ENCODE measurements at regions not wholly inside any gene's neighbourhood (a gene's known extent, or its start where the extent isn't known, plus 50 kb on each side); places are given as distances from the start of the nearest gene placed in this dataset.

- DNase-seq (ENCODE audit: low read depth in 1 of 2, low spot score in 1 of 2) (no peak), ATAC-seq (no peak), FAIRE-seq (no peak)
- CTCF ChIA-PET, result no interaction called here
- no peaks in the 10 kb centered on the region for H3K9me3 ChIP-seq
- POLR2A ChIA-PET, result no interaction called here
- no peak overlapping the region for H3K27ac ChIP-seq
- no peaks in the 10 kb centered on the region for H3K4me1 ChIP-seq
- 31% methylated on average over 4 of the region's 4 CpGs for WGBS (ENCODE audit: missing lambda C conversion rate)
- H3K4me3 ChIP-seq, result no peak overlapping the region
- H3K4me2 ChIP-seq, result no peak overlapping the region
- TF ChIP-seq NPAS2 (CRISPR knock-in tag; IDR thresholded peaks at IDR 0.05; ENCODE audit: borderline replicate concordance) (no peak), TP53 (CRISPR knock-in tag; IDR thresholded peaks at IDR 0.05) (no peak), RNF2 (IDR thresholded peaks at IDR 0.05; ENCODE audit: borderline replicate concordance, low read depth) (no peak), HOXA7 (CRISPR knock-in tag; IDR thresholded peaks at IDR 0.05) (no peak), CTCF (IDR thresholded peaks at IDR 0.05) (no peak), HMGXB4 (CRISPR knock-in tag; IDR thresholded peaks at IDR 0.05; ENCODE audit: borderline replicate concordance) (no peak), ZC3H11A (IDR thresholded peaks at IDR 0.05) (no peak), BHLHE40 (IDR thresholded peaks at IDR 0.05; ENCODE audit: low read depth, low read length) (no peak), ZFP36 (IDR thresholded peaks at IDR 0.05; ENCODE audit: borderline replicate concordance, partially characterized antibody) (no peak), JUNB (IDR thresholded peaks at IDR 0.05) (no peak), CBX2 (IDR thresholded peaks at IDR 0.05; ENCODE audit: borderline replicate concordance, low read depth) (no peak), RFX5 (IDR thresholded peaks at IDR 0.05) (no peak), EP300 (IDR thresholded peaks at IDR 0.05) (no peak), MAZ (IDR thresholded peaks at IDR 0.05; ENCODE audit: borderline replicate concordance, low read depth, low read length) (no peak), CHD2 (IDR thresholded peaks at IDR 0.05; ENCODE audit: low read length, partially characterized antibody) (no peak), JUN (IDR thresholded peaks at IDR 0.05) (no peak)
Measured at GRCh38 chr6:168948990-168949531, 304.6 kb downstream of the THBS2 start.

- DNase-seq (ENCODE audit: low read depth in 1 of 2, low spot score in 1 of 2) (no peak), FAIRE-seq (no peak), ATAC-seq (no peak)
- POLR2A ChIA-PET, result no interaction called here
- no peaks in the 10 kb centered on the region for H3K4me1 ChIP-seq
- H3K9me3 ChIP-seq, result no peaks in the 10 kb centered on the region
- H3K4me3 ChIP-seq, result no peak overlapping the region
- H3K27ac ChIP-seq, result no peak overlapping the region
- no peak for TF ChIP-seq HOXB13 (CRISPR knock-in tag; IDR thresholded peaks at IDR 0.05; ENCODE audit: low read depth)
- TF ChIP-seq TP53 (CRISPR knock-in tag; IDR thresholded peaks at IDR 0.05), result no peak
- TF ChIP-seq JUN (IDR thresholded peaks at IDR 0.05), result no peak
- TF ChIP-seq RAD21 (conservative IDR thresholded peaks at IDR 0.05 in 1 of 2, IDR thresholded peaks at IDR 0.05 in 1 of 2), result no peak
- TF ChIP-seq NR3C1 (IDR thresholded peaks at IDR 0.05), result no peak
- TF ChIP-seq JUNB (IDR thresholded peaks at IDR 0.05), result no peak
- no peak overlapping the region for H3K4me2 ChIP-seq
- CTCF ChIA-PET, result no interaction called here
- 10% methylated on average over 6 of the region's 6 CpGs for WGBS (ENCODE audit: missing lambda C conversion rate)
Measured at GRCh38 chr6:168948002-168948401, 305.6 kb downstream of the THBS2 start.

- POLR2A ChIA-PET, result no interaction called here
- CTCF ChIA-PET, result interaction anchor here (0.9 to 2.6 kb wide), 2 partner anchors 11 to 13 kb away, joined by 5 to 11 read pairs; no protein-coding TSS in a partner anchor
- TF ChIP-seq EHMT2 (IDR thresholded peaks at IDR 0.05; ENCODE audit: low read depth) (no peak), FOSB (CRISPR knock-in tag; IDR thresholded peaks at IDR 0.05) (no peak), EHF (CRISPR knock-in tag; IDR thresholded peaks at IDR 0.05) (no peak), BHLHE40 (IDR thresholded peaks at IDR 0.05; ENCODE audit: low read depth, low read length) (no peak), HMGXB4 (CRISPR knock-in tag; IDR thresholded peaks at IDR 0.05; ENCODE audit: borderline replicate concordance) (no peak), BCL3 (IDR thresholded peaks at IDR 0.05) (no peak), HES2 (IDR thresholded peaks at IDR 0.05) (no peak), PBX3 (IDR thresholded peaks at IDR 0.05) (no peak), HOXB5 (CRISPR knock-in tag; IDR thresholded peaks at IDR 0.05) (no peak)
Measured at GRCh38 chr6:168943231-168943905, 310.3 kb downstream of the THBS2 start.

More at GRCh38 chr6:168943231-168943905, 310.3 kb downstream of the THBS2 start:
- no peak for DNase-seq (ENCODE audit: low read depth in 1 of 2, low spot score in 1 of 2)
- Histone ChIP-seq H3K27ac (no peak overlapping the region), H3K9me3 (no peaks in the 10 kb centered on the region), H3K4me2 (no peak overlapping the region), H3K4me1 (no peaks in the 10 kb centered on the region), H3K4me3 (no peak overlapping the region)
- WGBS (ENCODE audit: missing lambda C conversion rate), result 58% methylated on average over 8 of the region's 13 CpGs
- no peak for ATAC-seq
- no peak for FAIRE-seq

Data from A549 (cell line).